ENCODE measurements at regions not wholly inside any gene's neighbourhood (a gene's known extent, or its start where the extent isn't known, plus 50 kb on each side); places are given as distances from the start of the nearest gene placed in this dataset.

DNA sequence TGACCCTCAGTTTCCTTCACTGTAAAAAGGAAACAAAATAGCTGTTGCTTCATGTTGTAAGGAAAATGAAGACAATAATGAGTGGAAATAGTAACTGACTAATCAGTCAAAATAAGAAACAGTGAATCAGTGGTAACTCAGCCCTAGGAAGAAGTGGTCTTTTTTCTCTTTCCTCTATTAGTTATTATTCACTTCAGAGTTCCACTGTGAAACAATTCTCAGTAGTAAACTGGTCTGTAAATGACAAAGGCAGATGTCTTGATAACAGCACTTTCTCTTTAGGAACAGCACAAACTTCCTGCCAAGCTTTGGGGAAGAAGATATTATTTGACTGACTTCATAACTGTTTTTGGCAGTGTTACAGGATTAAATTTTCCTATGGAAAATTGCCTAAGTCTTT is 600.5 kb upstream of the KLHL1 start:
- peak; percentile 93 for DNase-seq (ENCODE audit: low read depth, low spot score)
- Histone ChIP-seq H3K4me3 (replicated peaks in 1 of 3; ENCODE audit: insufficient read depth in 1 of 3, low read depth in 1 of 3, low read length in 3 of 3) (peak overlapping the region in 1 of 3 experiments; percentile 11), H3K9me1 (replicated peaks; ENCODE audit: control insufficient read depth, extremely low read depth, insufficient read depth, low read length) (no peaks in the 10 kb centered on the region), H4K20me1 (replicated peaks; ENCODE audit: control insufficient read depth, extremely low read depth, insufficient read depth, low read length) (no peaks in the 10 kb centered on the region), H3K36me3 (ENCODE audit: control insufficient read depth in 2 of 2, extremely low read depth in 1 of 2, insufficient read depth in 2 of 2, low read length in 2 of 2) (no peaks in the 10 kb centered on the region), H3K4me1 (ENCODE audit: control insufficient read depth, extremely low read depth, insufficient read depth, low read length) (peaks cover 28% of the 10 kb centered on the region), H3K4me2 (ENCODE audit: insufficient read depth, low read length) (peak overlapping the region; percentile 70), H3K9me3 (replicated peaks; ENCODE audit: control insufficient read depth, insufficient read depth, low read length) (no peaks in the 10 kb centered on the region), H3K79me2 (ENCODE audit: control insufficient read depth, insufficient read depth, low read length) (no peaks in the 10 kb centered on the region), H3K9ac (replicated peaks; ENCODE audit: extremely low read depth, insufficient read depth, low read length) (peak overlapping the region; percentile 3), H3K27ac (ENCODE audit: insufficient read depth, low read depth, low read length) (peak overlapping the region; percentile 53), H3K27me3 (ENCODE audit: control insufficient read depth in 2 of 2, insufficient read depth in 2 of 2, low read length in 2 of 2) (no peaks in the 10 kb centered on the region), H2AFZ (ENCODE audit: low read depth, low read length) (no peak overlapping the region)
- no TSS peak for BruUV-seq (replicated peaks)
- TF ChIP-seq EZH2 (IDR thresholded peaks at IDR 0.05; ENCODE audit: borderline replicate concordance, low read depth, low read length, severe bottlenecking) (no peak), JUN (IDR thresholded peaks at IDR 0.05; ENCODE audit: borderline replicate concordance, insufficient read depth, insufficient read length, low read depth) (peak; percentile 66), POLR2A (IDR thresholded peaks at IDR 0.05; ENCODE audit: low read depth, low read length) (no peak), POLR2AphosphoS5 (IDR thresholded peaks at IDR 0.05; ENCODE audit: insufficient read depth, low read depth, low read length) (peak; percentile 23), GATA2 (IDR thresholded peaks at IDR 0.05; ENCODE audit: insufficient read depth, insufficient read length, low read depth, low read length) (peak; percentile 93), FOS (IDR thresholded peaks at IDR 0.05; ENCODE audit: borderline replicate concordance, insufficient read depth, low read length) (peak; percentile 72), MYC (IDR thresholded peaks at IDR 0.05; ENCODE audit: low read depth, low read length) (no peak)
- TF ChIP-seq, protein P1, sequence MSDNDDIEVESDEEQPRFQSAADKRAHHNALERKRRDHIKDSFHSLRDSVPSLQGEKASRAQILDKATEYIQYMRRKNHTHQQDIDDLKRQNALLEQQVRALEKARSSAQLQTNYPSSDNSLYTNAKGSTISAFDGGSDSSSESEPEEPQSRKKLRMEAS (IDR thresholded peaks at IDR 0.05; ENCODE audit: insufficient read depth, insufficient read length), result no peak
- TF ChIP-seq, protein P2, sequence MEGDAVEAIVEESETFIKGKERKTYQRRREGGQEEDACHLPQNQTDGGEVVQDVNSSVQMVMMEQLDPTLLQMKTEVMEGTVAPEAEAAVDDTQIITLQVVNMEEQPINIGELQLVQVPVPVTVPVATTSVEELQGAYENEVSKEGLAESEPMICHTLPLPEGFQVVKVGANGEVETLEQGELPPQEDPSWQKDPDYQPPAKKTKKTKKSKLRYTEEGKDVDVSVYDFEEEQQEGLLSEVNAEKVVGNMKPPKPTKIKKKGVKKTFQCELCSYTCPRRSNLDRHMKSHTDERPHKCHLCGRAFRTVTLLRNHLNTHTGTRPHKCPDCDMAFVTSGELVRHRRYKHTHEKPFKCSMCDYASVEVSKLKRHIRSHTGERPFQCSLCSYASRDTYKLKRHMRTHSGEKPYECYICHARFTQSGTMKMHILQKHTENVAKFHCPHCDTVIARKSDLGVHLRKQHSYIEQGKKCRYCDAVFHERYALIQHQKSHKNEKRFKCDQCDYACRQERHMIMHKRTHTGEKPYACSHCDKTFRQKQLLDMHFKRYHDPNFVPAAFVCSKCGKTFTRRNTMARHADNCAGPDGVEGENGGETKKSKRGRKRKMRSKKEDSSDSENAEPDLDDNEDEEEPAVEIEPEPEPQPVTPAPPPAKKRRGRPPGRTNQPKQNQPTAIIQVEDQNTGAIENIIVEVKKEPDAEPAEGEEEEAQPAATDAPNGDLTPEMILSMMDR (IDR thresholded peaks at IDR 0.05; ENCODE audit: extremely low read depth in 1 of 2, insufficient read depth in 1 of 2, low read depth in 1 of 2, low read length in 2 of 2), result no peak
- CTCF ChIA-PET, result interaction anchor here (0.8 to 1.3 kb wide), 3 partner anchors 12 to 651 kb away, joined by 3 read pairs; no protein-coding TSS in a partner anchor
- dilution Hi-C loops (cut with MboI; ENCODE audit: extremely low pct_ligation_motif_present, low sequenced_read_pairs), result no loop called here
- intact Hi-C loops (cut with micrococcal nuclease), result loop anchor here (2.0 to 10.0 kb wide), 3 partner anchors 46 to 1156 kb away; partner anchors contain the start of gene DACH1
- peak; percentile 75 for FAIRE-seq
- POLR2A ChIA-PET, result no interaction called here
